ENCODE measurements at regions not wholly inside any gene's neighbourhood (a gene's known extent, or its start where the extent isn't known, plus 50 kb on each side); places are given as distances from the start of the nearest gene placed in this dataset.

- Histone ChIP-seq H3K9me3 (no peaks in the 10 kb centered on the region), H3K36me3 (ENCODE audit: low read depth, missing control alignments) (no peaks in the 10 kb centered on the region), H3K4me3 (no peak overlapping the region), H3K27ac (no peak overlapping the region), H3K4me1 (no peaks in the 10 kb centered on the region), H3K27me3 (no peaks in the 10 kb centered on the region)
- no peak for DNase-seq
- intact Hi-C loops (cut with DNase I; ENCODE audit: low total_unique reads): no loop called here
- WGBS, 2 donors: 79 to 86% methylated on average over 2 of the region's 2 CpGs
- TF ChIP-seq CTCF (IDR thresholded peaks at IDR 0.05) (no peak), POLR2A (IDR thresholded peaks at IDR 0.05) (no peak)
Measured at GRCh38 chr9:12133416-12133815, 559.8 kb upstream of the TYRP1 start.

- TF ChIP-seq POLR2A (IDR thresholded peaks at IDR 0.05) (no peak), CTCF (IDR thresholded peaks at IDR 0.05) (no peak)
- WGBS, 2 donors: 60 to 70% methylated on average over 2 of the region's 2 CpGs
- Histone ChIP-seq H3K4me1 (peaks cover 4% of the 10 kb centered on the region), H3K4me3 (no peak overlapping the region), H3K27ac (no peak overlapping the region), H3K9me3 (no peaks in the 10 kb centered on the region), H3K27me3 (no peaks in the 10 kb centered on the region), H3K36me3 (ENCODE audit: low read depth, missing control alignments) (no peaks in the 10 kb centered on the region)
- intact Hi-C loops (cut with DNase I; ENCODE audit: low total_unique reads): no loop called here
- no peak for DNase-seq
Measured at GRCh38 chr9:12141422-12141821, 551.8 kb upstream of the TYRP1 start.

GRCh38 chr9:12155401-12156134 lies 537.6 kb upstream of the TYRP1 start:
- DNase-seq: no peak
- H3K27me3 ChIP-seq: no peaks in the 10 kb centered on the region
- WGBS, 2 donors: 70 to 77% methylated on average over 4 of the region's 4 CpGs
- no peak for TF ChIP-seq CTCF (IDR thresholded peaks at IDR 0.05)
- no peak for TF ChIP-seq POLR2A (IDR thresholded peaks at IDR 0.05)
- H3K36me3 ChIP-seq (ENCODE audit: low read depth, missing control alignments): no peaks in the 10 kb centered on the region
- intact Hi-C loops (cut with DNase I; ENCODE audit: low total_unique reads): no loop called here
- no peak overlapping the region for H3K27ac ChIP-seq
- no peaks in the 10 kb centered on the region for H3K4me1 ChIP-seq
- H3K9me3 ChIP-seq: no peaks in the 10 kb centered on the region
- H3K4me3 ChIP-seq: no peak overlapping the region

- H3K36me3 ChIP-seq (ENCODE audit: low read depth, missing control alignments): no peaks in the 10 kb centered on the region
- no peaks in the 10 kb centered on the region for H3K9me3 ChIP-seq
- H3K4me1 ChIP-seq: no peaks in the 10 kb centered on the region
- no peaks in the 10 kb centered on the region for H3K27me3 ChIP-seq
- DNase-seq: no peak
- 79 to 85% methylated on average over 10 of the region's 10 CpGs for WGBS, 2 donors
- H3K27ac ChIP-seq: no peak overlapping the region
- intact Hi-C loops (cut with DNase I; ENCODE audit: low total_unique reads): no loop called here
- TF ChIP-seq POLR2A (IDR thresholded peaks at IDR 0.05): no peak
- no peak for TF ChIP-seq CTCF (IDR thresholded peaks at IDR 0.05)
- H3K4me3 ChIP-seq: no peak overlapping the region
Measured at GRCh38 chr9:12162181-12162815, 530.9 kb upstream of the TYRP1 start.
